AG09319 (cell line): ENCODE measurements at regions not wholly inside any gene's neighbourhood (a gene's known extent, or its start where the extent isn't known, plus 50 kb on each side); places are given as distances from the start of the nearest gene placed in this dataset.

Experiments used
- DNase-seq: peaks from one replicate; pipeline ENCODE4 v3.0.0-alpha.2; 2010; ENCODE audit warnings: low read depth; ENCODE audit errors: extremely low read depth
- CTCF ChIP-seq: IDR thresholded peaks from 2 replicates; pipeline ENCODE4 v1.5.1; 2011; ENCODE audit warnings: low read depth, mild to moderate bottlenecking, inconsistent platforms, low read length, moderate library complexity

GRCh38 chr3:24937780-24938179, 443.1 kb upstream of the THRB start:
- TF ChIP-seq CTCF = no peak
- no peak for DNase-seq

GRCh38 chr3:24943961-24944360, 449.3 kb upstream of the THRB start:
- DNase-seq = no peak
- no peak for TF ChIP-seq CTCF

GRCh38 chr3:24944805-24945520, 450.3 kb upstream of the THRB start:
- no peak for TF ChIP-seq CTCF
- no peak for DNase-seq

GRCh38 chr3:24945563-24945962, 450.9 kb upstream of the THRB start:
- DNase-seq = no peak
- no peak for TF ChIP-seq CTCF

- no peak for TF ChIP-seq CTCF
- no peak for DNase-seq
Measured at GRCh38 chr3:24947103-24947502, 452.5 kb upstream of the THRB start.

- TF ChIP-seq CTCF = no peak
- no peak for DNase-seq
Measured at GRCh38 chr3:24951180-24951579, 456.5 kb upstream of the THRB start.

GRCh38 chr3:24952388-24952787, 457.7 kb upstream of the THRB start:
- DNase-seq = no peak
- TF ChIP-seq CTCF = no peak
